ENCODE measurements at regions not wholly inside any gene's neighbourhood (a gene's known extent, or its start where the extent isn't known, plus 50 kb on each side); places are given as distances from the start of the nearest gene placed in this dataset.

DNA sequence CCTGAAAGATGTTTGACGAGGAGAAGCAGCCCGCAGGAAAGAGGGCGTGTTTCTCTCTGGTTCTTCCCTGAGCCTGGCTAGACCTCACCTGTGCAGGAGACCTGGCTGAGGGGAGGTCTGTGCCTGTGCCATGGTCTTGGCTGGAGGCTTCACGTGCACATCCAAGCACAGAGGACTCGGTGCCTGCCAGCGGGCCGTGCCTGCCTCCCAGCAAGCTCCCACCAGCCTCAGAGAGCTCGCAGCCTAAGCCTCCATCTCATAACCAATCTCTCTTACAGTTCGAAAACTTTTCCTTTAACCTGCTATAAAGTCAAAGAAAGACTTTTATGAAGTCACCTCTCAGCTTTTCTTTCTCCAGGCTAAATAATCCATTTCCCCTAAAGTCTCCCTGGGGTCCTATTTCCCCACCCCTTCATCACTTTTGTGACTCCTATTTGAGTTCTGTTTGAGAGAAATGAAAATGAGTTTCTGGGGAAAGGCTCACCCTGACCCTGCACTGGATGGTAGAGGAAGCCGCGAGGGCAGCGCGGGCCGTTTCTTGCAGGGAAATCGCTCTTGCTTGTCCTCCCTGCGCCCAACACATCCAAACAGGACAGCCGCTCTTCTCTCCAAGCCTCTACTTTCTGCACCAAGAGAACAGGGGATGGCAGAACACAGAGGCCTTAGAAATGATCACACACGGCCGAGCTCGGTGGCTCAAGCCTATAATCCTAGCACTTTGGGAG is 521.0 kb downstream of the SOX11 start:
- DNase-seq = no peak

DNA sequence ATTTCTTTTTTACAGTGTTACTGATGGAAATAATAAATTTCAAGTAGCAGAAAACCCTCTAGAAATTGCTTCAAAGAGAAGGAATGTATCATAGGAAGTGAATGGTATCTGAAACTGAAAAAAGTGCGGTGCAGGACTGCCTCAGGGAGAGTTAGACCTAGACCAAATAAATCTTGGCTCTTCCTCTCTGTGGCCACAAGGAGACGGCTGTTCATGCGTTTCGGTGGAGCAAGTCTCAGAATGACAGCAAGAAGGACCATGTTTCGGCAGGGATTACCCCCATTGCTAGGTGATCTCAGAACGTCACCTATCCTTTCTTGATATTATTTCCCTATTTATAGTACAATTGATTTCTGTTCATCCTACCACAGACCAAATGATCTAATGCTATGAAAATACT is 522.3 kb downstream of the SOX11 start:
- no peak for DNase-seq

DNA sequence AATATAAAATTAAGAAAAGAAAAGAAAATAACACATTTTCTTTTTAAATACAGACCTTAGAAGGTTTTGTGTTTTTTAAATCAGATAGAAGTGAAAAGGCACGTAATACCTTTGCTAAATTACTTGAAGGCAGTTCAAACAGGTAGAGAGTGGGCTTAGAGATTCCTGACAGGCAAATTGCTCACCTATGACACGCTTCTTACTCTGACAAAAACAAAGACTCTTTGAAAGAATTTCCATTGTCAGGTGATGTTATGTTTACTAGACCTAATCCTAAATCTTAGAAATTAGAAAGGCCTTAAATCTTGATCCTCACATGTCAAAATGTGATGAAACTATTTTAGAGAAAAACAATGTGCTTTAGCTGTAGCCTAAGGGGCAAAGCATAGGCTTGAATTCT is 522.9 kb downstream of the SOX11 start:
- DNase-seq = no peak

DNA sequence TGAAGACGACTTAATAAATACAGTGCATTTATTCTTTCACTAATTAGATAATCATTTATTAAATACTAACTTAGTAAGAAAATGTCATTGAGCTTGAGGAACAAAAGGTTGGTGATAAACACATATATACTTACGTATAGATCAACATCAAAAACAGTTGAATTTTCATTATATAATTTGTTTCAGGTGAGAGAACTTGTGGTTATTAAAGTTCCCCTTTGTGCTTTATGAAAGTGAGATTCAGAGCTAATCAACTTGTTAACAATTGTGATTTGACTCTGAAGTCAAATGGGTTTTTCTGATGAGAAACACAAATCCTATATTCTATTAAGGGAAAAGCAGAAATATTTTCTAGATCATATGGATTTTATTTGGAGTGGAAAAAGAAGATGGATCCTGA is 524.0 kb downstream of the SOX11 start:
- no peak for DNase-seq

DNA sequence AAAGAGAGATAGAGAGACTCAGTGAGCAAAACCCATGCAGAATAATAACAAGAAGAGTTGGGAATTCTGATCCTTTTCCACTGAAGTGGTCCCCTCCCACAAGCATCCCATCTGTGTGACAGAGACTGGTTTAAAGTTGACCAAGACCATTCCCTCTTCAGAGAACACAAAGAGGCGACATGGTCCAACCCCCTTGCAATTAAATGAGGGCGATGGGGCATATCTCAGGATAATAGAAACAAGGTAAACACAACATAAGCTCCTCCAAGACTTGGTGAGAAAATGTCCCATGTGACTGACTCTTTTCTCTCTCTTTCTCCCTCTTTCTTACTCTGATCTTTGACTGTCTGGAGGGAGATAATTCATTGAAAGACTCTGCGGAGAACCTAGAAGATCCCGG is 526.7 kb downstream of the SOX11 start:
- no peak for DNase-seq

DNA sequence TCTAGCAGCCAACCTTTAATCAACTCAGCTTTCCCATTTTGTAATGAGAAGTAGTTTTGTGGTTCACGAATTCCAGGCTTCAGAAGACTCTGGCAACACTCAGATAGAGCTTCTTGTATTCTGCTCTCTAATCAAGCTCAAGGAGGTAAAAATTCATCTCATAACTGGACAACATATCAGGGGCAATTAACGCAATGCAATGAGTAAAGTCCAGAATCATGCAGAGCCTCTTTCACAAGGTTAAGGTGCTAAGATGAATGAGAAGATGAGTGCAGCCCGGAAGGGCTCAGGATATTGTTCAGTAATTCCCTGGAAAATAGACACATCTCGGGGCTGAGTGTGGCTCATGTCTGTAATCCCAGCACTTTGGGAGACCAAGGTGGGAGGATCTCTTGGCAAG is 527.7 kb downstream of the SOX11 start:
- no peak for DNase-seq

DNA sequence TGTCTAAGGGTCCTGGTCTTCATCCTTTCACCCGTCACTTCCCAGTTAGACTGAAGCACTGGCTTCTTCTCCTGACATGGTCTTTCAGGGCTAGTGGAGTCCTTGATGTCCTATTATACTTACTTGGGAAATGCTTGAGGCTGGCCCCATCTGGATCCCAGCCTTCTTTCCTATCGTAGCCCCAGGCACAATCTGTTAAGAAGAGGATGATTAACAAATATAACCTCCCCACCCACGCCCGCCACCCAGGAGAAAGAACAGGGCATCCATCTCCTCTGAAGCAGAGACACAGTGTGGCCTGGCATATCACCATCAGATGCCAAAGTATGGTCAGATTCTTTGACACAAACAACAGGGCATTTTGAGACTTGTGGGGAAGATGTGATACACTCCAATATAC is 530.1 kb downstream of the SOX11 start:
- DNase-seq = no peak

DNA sequence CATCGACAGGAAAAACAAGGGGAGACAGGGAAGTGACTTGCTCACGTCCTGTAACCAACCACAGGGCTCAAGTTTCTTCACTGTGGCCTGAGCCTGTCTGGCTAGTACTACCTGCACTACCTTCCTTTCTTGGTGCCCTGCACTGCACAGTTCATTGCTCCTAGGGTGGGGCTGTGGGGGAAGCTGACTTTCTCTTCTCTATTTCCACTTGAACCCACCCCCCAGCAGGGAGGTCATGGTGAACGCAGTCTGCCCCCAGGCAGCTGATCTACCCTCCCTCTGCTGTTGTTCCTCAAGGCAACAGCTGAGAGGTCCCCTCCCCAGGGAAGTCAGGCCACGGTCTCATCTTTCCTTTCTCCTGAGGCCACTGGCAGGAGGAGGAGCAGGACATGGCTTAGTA is 532.1 kb downstream of the SOX11 start:
- no peak for DNase-seq

DNA sequence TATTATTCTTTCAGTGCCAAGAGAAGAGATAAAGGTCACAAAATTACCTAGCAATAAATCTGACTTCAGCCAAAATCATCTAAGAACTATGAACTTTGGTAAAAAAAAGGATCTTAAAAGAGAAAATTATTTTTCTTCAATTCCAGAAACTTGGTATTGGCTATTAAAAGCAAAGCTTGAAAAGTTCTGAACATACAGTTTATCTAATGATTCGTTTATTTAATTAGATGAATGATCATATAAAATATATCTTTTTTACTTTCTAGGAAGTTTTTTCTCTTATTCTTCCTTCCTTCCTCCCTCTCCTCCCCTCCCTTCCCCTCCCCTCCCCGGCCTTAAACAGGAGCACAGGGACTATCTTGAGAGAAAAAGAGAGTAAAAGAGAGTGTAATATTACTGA is 536.1 kb downstream of the SOX11 start:
- no peak for DNase-seq

DNA sequence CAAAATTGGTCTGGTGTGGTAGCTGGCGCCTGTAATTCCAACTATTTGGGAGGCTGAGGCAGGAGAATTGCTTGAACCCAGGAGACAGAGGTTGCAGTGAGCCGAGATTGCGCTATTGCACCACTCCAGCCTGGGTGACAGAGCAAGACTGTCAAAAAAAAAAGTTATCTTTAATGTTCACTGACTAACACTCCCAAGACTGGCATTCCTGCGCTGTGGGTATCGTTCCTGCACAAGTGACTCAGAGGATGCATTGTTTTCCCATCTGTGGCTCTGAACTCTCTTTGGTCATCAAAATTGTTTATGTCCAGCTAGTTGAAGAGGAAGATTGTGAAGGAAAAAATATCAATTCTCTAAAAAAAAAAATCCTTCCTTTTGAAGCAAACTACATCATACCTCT is 539.0 kb downstream of the SOX11 start:
- no peak for DNase-seq

DNA sequence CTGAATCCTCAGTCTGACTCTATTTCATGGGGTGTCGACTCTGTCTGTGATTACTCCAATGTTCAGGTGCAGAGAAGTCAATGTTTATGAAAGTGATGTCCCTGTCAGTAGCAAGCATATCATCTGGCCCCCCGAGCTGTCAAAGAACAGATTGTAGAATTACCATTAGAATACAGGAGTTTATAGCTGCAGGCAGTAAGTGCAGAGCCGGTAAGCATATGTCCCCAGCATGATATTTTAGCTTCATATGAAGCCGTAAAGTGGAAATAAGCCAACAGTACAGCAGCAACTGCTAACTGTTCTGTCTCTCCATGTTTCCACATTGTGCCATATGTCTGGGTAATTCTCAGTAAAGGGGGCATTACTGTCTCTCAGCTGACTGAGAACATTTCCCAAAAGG is 541.8 kb downstream of the SOX11 start:
- peak; percentile 99 for DNase-seq

DNA sequence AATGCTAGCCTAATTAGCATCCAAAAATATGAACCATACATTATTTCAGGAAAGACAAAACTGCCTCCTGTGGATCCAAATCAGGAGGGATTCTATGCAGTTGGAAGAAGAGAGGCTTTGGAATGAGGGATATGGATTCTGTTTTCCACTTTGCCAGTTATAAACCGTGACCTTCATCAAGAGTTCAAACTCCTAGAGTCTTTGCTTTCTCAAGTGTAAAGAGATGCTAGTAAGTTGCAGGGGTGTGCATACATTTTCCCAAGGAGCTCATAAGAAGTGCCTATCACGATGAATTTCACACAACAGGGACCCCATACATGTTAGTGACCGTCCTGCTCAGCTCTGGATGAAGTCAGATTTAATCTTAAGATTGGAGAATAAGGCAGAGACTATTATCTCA is 542.5 kb downstream of the SOX11 start:
- DNase-seq = no peak

DNA sequence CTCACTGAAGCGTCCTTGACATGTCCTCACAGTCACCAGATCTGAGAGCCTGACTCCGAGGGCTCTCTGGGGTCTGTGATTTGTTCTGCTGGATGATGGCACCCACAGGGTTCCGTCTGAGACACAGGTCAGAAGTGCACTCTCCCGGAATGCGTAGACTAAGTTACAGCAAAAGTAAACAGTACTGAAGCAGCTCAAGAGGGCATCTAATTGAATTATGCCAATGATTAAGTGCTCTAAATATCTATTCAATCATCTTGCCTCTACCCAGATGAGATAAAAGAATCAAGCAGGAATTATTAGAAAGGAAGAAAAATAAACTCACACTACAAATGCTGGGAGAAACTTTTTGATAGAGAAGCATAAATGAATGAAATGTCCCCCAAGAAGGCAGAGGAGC is 544.1 kb downstream of the SOX11 start:
- DNase-seq = no peak

DNA sequence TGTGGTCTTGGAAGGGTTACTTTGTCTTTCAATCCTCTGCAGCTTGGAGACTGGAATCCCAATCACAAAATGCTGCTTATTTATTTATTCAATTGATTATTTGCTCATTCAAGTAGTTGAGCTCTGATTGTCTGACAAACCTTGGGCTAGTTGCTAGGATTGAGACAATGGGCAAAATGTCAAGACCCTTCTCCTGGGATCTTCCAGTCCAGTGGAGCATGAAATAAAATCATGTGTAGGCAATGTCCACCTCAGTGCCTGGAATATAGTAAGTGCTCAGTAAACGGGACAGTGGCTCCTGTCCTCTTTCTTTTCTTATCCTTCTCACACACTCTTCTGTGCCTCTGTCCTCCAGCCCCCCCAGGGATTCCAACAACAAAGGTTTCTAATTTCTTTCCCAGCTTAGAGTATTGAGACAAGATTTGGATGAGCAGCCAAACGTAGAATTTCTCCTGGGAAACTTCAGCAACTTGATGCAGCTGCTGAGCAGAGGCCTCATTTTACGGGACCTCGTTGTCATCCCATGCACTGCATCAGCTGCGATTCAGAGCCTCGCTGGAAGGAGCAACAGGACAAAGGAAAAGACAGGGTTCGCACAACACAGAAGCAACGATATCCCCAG is 545.0 kb downstream of the SOX11 start:
- DNase-seq = no peak

DNA sequence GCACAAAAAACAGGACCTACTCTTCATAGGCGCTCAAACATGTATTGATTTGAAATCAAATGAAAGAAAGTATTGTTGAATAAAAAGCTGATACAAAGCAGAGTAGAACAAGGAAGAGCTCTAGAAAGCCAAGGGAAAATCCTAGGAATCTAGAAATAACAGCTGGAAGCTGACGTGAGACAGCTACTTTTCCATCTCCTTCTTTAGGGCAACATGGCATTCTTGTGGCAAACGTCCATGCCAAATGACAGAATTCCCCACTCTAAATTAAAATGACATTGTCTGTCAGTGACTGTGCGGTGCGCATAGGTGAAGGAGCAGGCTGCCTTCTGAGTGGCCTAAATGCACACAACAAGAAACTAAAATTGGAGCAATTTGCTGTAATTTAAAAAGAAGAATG is 557.4 kb downstream of the SOX11 start:
- DNase-seq = no peak

DNA sequence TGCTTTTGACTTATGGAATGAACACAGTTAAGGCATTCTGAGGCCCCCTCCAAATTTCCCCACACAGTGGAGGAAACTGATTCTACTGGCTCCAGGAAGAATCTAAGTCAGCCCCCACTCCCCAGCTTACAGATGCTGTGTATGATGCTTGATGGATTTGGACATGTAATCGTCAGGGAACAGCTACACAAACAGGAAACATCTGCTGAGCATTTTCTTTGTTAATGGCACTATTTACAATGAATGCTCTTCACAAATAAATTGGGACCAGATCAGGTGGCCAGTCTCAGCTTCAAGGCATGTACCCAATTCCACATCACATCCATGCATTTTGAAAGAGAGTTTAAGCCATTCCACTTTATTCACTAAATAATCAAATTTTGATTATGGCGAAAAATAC is 562.3 kb downstream of the SOX11 start:
- DNase-seq = peak; percentile 77

DNA sequence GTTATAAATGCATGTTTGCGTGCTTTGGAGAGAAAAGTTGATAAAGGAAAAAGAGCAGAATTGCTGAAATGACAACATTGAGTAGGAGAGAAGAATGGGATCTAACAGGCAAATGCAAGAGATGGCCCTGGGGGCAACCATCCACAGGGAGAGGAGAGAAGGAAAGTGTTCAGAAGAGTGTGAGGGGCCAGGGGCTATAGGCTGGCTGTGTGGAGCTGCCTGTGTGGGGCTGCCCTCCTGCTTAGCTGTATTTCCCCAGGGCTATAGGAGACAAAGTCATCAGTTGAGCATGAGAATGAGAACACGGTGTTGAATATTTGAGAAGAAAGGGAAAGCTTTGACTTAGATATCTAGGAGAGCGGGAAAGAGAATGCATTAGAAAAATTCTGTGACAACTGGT is 572.0 kb downstream of the SOX11 start:
- DNase-seq = no peak

DNA sequence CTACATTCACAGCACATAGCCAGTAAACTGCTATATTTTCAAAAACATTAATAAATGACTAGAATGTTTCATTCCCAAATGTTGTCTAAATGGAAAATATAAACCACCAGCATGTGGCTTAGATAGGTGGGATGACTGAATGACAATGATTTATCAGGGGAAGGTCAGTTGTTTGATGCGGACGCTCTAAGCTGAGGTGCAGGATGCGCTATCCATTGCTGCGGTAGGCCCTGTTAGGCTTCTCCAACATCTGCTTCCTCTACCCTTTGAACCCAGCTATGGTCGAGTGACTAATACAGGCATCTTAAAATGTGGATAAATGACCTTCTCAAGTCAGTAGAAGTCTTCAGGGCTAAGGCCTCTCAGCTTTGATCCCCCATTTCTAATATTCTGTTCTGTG is 584.2 kb downstream of the CMPK2 start:
- DNase-seq = no peak

DNA sequence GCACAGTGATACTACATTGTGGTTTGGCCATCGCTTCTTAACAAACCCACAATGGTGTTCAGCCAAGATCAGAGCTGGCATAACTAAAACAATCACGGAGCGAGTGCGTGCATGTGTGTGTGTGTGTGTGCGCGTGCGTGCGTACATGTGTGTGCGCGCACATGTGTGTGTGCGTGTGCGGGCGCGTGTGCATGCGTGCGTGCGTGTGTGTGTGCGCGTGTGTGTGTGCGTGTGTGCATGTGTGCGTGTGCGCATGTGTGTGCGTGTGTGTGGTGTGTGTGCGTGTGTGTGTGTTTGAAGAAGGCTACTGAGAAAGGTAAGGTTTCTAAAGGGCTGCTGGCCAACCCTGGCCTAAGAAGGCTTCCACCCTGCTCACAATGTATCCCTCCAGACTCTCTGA is 582.4 kb downstream of the CMPK2 start:
- DNase-seq = no peak

DNA sequence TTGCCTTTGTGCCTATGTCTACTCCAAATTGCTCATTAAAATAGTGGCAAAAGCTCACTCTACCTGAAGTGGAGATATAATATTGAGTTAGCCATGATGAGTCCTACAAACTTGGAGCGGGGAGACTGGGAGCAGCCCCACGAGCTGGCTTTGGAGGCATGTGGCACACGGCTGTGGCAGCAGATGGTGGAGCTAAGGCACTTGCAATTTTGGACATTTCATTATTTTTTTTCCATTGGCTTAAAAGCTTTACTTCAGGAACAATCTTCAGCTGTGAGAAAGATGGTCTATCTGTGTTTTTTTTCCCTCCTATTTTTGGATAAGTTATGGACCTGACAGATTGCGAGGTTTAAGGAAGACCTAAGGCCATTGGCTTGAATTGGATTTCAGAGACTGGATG is 578.3 kb downstream of the CMPK2 start:
- DNase-seq = no peak

DNA sequence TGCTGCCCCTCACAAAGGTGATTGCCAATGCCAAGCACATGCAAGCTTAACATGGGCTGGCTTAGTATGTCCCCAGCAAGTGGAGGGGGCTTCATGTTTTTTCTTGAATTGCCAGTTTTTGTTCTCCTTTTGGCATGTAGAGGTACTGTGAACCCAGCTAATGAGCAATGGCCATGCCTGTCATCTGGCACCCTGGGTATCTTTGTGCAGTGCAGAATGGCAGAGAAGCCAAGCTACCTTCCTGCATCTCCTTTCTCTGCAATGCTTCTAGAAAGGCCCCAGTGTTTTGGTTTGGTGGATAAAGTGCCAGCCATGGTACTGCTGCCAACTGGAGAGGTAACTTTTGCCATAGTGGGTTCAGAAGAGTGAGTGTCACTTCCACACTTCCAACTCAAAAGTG is 576.9 kb downstream of the CMPK2 start:
- no peak for DNase-seq

DNA sequence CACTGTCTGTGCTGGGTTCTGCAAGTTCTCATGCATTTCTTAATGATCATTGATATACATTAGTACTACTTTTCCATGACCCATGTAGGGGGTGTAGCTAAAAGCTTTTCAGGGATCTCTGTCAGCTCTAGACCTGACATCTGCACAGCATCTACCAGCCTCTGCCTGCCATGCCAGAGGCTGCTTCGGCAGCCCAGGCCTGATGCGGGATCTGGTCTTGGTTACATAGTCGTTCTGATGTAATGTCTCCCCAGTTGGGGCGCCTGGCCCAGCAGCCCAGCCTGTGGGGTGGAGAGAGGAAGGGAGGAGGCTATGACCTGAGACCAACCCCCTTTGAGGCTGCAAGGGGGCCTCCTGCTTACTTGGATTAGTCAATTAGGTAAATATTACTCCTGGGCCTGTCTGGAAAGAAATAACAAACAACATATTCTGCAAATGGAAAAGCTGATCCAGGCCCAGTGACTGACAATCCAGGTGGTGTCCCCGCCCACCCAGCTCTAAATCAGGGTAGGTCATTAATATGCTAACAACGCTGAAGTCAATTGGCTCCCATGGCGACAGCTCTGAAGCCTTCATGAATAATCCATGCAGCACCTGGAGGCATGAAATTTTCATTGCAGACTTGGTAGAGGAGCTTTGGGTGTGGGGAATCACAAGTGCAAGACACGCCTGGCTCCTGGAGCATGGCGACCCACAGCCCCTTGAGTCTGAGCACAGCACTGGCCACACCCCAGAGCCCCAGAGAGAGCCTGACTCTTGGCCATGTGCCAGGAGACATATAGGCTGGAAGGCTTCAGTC is 575.3 kb downstream of the CMPK2 start:
- DNase-seq = no peak

DNA sequence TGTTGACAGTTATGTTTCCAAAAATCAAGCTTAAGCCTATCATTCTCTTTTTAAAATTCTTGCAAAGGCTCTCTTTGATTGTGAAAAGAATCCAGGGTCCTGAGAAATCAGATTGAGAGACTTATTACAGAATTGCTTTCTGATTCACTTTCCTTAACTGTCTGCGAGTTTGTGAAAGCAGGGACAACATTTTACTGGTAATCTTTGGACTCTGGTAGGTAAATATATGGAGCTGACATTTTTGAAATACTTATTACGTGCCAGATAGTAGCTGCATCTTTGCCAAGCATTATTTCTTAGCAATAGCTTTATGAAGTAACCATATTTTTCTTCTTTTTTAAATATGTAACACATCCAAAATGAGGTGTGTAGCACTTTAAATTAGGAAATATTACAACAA is 570.9 kb downstream of the CMPK2 start:
- DNase-seq = no peak

DNA sequence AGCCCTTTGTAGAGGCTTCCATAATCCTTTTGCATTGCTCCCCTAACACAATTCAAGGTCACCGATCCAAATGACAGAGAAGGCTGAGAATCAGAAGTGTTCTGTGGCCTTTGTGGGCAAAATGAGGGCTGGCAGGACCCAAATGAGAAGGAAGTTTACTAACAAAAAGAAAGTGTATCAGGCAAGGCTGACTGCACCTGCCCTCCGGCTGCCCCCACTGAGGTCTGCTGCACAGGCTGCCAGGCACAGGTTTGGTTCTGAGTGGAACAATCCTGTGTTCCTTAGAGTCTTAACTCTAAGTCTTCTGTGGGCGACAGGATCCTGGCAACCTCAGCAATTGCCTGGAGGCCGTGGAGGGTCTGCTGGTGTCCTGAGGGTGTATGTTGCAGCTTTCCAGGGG is 568.5 kb downstream of the CMPK2 start:
- DNase-seq = no peak
